ENCODE measurements at regions not wholly inside any gene's neighbourhood (a gene's known extent, or its start where the extent isn't known, plus 50 kb on each side); places are given as distances from the start of the nearest gene placed in this dataset.

- TF ChIP-seq CTCF (conservative IDR thresholded peaks at IDR 0.05 in 1 of 2, IDR thresholded peaks at IDR 0.05 in 1 of 2; ENCODE audit: low read depth in 1 of 2, low read length in 2 of 2) (no peak), EZH2 (IDR thresholded peaks at IDR 0.05; ENCODE audit: low read length, missing control alignments) (no peak)
Measured at GRCh38 chr12:124402248-124403066, 107.6 kb downstream of the RFLNA start.

Data from fibroblast of lung (primary cell).